ENCODE measurements at regions not wholly inside any gene's neighbourhood (a gene's known extent, or its start where the extent isn't known, plus 50 kb on each side); places are given as distances from the start of the nearest gene placed in this dataset.

GRCh38 chr4:103936653-103937145, 216.9 kb upstream of the TACR3 start:
- TF ChIP-seq CTCF (IDR thresholded peaks at IDR 0.05): no peak
- TF ChIP-seq POLR2A (IDR thresholded peaks at IDR 0.05): no peak
